Panc1 (cell line): ENCODE measurements at regions not wholly inside any gene's neighbourhood (a gene's known extent, or its start where the extent isn't known, plus 50 kb on each side); places are given as distances from the start of the nearest gene placed in this dataset.

Source experiments
- CTCF ChIP-seq: fragments of 450-650 bp; IDR thresholded peaks from 2 replicates; pipeline ENCODE4 v1.5.1; 2017; ENCODE audit warnings: mild to moderate bottlenecking
- POLR2AphosphoS5 ChIP-seq: IDR thresholded peaks from 2 replicates; pipeline ENCODE4 v1.6.1; 2012; ENCODE audit warnings: mild to moderate bottlenecking, low read depth, low read length, moderate library complexity
- REST ChIP-seq, 2 experiments: IDR thresholded peaks; 2 replicates each; pipeline ENCODE4 v1.6.1; 2011 to 2012; ENCODE audit warnings: low read depth in 2 of 2, control low read depth in 1 of 2, low read length in 1 of 2, mild to moderate bottlenecking in 1 of 2, moderate library complexity in 1 of 2; ENCODE audit not compliant: insufficient read depth in 1 of 2

GRCh38 chr5:60469286-60469685 lies 230.7 kb downstream of the DEPDC1B start:
- TF ChIP-seq CTCF (no peak), POLR2AphosphoS5 (no peak), REST (IDR thresholded peaks at IDR 0.05; ENCODE audit: insufficient read depth in 1 of 2, low read depth in 2 of 2, low read length in 1 of 2) (no peak)
